ENCODE measurements at regions not wholly inside any gene's neighbourhood (a gene's known extent, or its start where the extent isn't known, plus 50 kb on each side); places are given as distances from the start of the nearest gene placed in this dataset.

- H3K4me3 ChIP-seq (ENCODE audit: low read depth, low read length) = no peak overlapping the region
- H3K27me3 ChIP-seq (ENCODE audit: control insufficient read depth, insufficient read depth, low read length) = no peaks in the 10 kb centered on the region
- DNase-seq (ENCODE audit: low read depth) (no peak), FAIRE-seq (no peak)
- no peak for TF ChIP-seq CTCF (IDR thresholded peaks at IDR 0.05; ENCODE audit: insufficient read depth, low read length, severe bottlenecking)
- no peaks in the 10 kb centered on the region for H3K36me3 ChIP-seq (ENCODE audit: control insufficient read depth, insufficient read depth, low read length)
Measured at GRCh38 chr12:54708826-54709225, 60.7 kb upstream of the DCD start.

DNA sequence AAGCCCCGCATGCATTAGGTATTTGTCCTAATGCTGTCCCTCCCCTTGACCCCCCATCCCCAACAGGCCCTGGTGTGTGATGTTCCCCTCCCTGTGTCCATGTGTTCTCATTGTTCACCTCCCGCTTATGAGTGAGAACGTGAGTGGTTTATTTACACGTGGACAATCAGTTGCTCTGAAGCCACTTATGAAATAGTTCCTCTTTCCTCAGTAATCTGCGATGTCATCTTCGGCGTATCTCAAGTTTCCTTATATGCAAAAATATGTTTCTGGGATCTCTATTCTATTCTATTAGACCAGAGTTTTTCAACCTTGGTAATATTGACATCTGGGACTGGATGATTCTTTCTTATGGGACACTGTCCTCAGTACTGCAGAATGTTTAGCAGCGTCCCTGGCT is 56.0 kb upstream of the DCD start:
- no peak for TF ChIP-seq CTCF (IDR thresholded peaks at IDR 0.05; ENCODE audit: insufficient read depth, low read length, severe bottlenecking)
- Histone ChIP-seq H3K27me3 (ENCODE audit: control insufficient read depth, insufficient read depth, low read length) (no peaks in the 10 kb centered on the region), H3K36me3 (ENCODE audit: control insufficient read depth, insufficient read depth, low read length) (no peaks in the 10 kb centered on the region), H3K4me3 (ENCODE audit: low read depth, low read length) (no peak overlapping the region)
- no peak for DNase-seq (ENCODE audit: low read depth)
- FAIRE-seq = no peak

GRCh38 chr12:54701940-54702592 is 53.9 kb upstream of the DCD start:
- peak; percentile 39 for DNase-seq (ENCODE audit: low read depth)
- H3K36me3 ChIP-seq (ENCODE audit: control insufficient read depth, insufficient read depth, low read length) = no peaks in the 10 kb centered on the region
- no peaks in the 10 kb centered on the region for H3K27me3 ChIP-seq (ENCODE audit: control insufficient read depth, insufficient read depth, low read length)
- peak; percentile 35 for TF ChIP-seq CTCF (IDR thresholded peaks at IDR 0.05; ENCODE audit: insufficient read depth, low read length, severe bottlenecking)
- no peak overlapping the region for H3K4me3 ChIP-seq (ENCODE audit: low read depth, low read length)
- FAIRE-seq = no peak

- H3K4me3 ChIP-seq (ENCODE audit: low read depth, low read length) = no peak overlapping the region
- no peak for TF ChIP-seq CTCF (IDR thresholded peaks at IDR 0.05; ENCODE audit: insufficient read depth, low read length, severe bottlenecking)
- no peaks in the 10 kb centered on the region for H3K36me3 ChIP-seq (ENCODE audit: control insufficient read depth, insufficient read depth, low read length)
- FAIRE-seq = no peak
- DNase-seq (ENCODE audit: low read depth) = no peak
- no peaks in the 10 kb centered on the region for H3K27me3 ChIP-seq (ENCODE audit: control insufficient read depth, insufficient read depth, low read length)
Measured at GRCh38 chr12:54700849-54701248, 52.7 kb upstream of the DCD start.

DNA sequence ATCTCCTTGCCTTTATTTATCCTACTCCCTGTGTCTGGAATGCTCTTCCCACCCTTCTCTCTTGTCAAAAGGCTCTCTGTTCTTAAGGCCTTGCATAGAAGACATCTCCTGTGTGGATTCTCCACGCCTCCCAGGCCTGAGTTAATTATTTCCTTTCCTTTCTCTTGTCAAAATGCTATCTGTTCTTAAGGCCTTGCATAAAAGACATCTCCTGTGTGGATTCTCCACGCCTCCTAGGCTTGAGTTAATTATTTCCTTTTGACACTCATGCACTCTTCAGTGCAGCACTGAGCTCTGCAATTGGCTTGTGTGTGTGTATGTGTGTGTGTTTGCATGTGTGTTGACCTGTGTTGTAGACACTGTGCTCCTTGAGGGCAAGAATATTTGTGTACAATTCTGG is 52.1 kb upstream of the DCD start:
- Histone ChIP-seq H3K36me3 (ENCODE audit: control insufficient read depth, insufficient read depth, low read length) (no peaks in the 10 kb centered on the region), H3K4me3 (ENCODE audit: low read depth, low read length) (no peak overlapping the region), H3K27me3 (ENCODE audit: control insufficient read depth, insufficient read depth, low read length) (no peaks in the 10 kb centered on the region)
- no peak for DNase-seq (ENCODE audit: low read depth)
- no peak for FAIRE-seq
- no peak for TF ChIP-seq CTCF (IDR thresholded peaks at IDR 0.05; ENCODE audit: insufficient read depth, low read length, severe bottlenecking)

All from bronchial epithelial cell (primary cell).